Breast epithelium (tissue), 3 donors: ENCODE measurements at regions not wholly inside any gene's neighbourhood (a gene's known extent, or its start where the extent isn't known, plus 50 kb on each side); places are given as distances from the start of the nearest gene placed in this dataset.

Experiments
- POLR2A ChIP-seq: fragments of 450-650 bp; IDR thresholded peaks from one replicate; pipeline ENCODE4 v1.6.1; 2016; ENCODE audit warnings: antibody characterized with exemption, mild to moderate bottlenecking, moderate library complexity
- POLR2AphosphoS5 ChIP-seq, 3 donors: sonication (generic); formaldehyde crosslinking; IDR thresholded peaks; one replicate each; pipeline ENCODE4 v1.6.1; 2017; ENCODE audit warnings: antibody characterized with exemption in 3 of 3

GRCh38 chr1:57632401-57632800 lies 208.5 kb upstream of the DAB1 start:
- TF ChIP-seq POLR2A (no peak), POLR2AphosphoS5 (IDR thresholded peaks at IDR 0.05) (no peak)
